Cardiac muscle cell (in vitro differentiated cells and primary cell): ENCODE measurements at regions not wholly inside any gene's neighbourhood (a gene's known extent, or its start where the extent isn't known, plus 50 kb on each side); places are given as distances from the start of the nearest gene placed in this dataset.
A peak's percentile ranks its signal among the peaks of the same experiment; 100 is the strongest.
"Not testable (repeated sequence)": the region's sequence is repeated elsewhere in the genome, so short reads cannot be mapped to it uniquely, and the experiment has no call there.

Source experiments
- DNase-seq, 2 donors: peaks; one replicate each; pipeline versions ENCODE4 v3.0.0 to v3.0.0-alpha.2; 2010 to 2017; ENCODE audit warnings: low read depth in 1 of 2, low spot score in 1 of 2
- H3K27ac ChIP-seq: fragments of 200-600 bp; sonication (generic); 2 replicates; pipeline ENCODE4 v1.5.1; 2016
- H3K27me3 ChIP-seq: fragments of 200-600 bp; sonication (generic); 2 replicates; pipeline ENCODE4 v1.6.0; 2016; ENCODE audit warnings: control low read depth
- H3K36me3 ChIP-seq: fragments of 200-600 bp; sonication (generic); 2 replicates; pipeline ENCODE4 v1.5.1; 2016; ENCODE audit warnings: control low read depth
- H3K4me1 ChIP-seq: fragments of 200-600 bp; sonication (generic); 2 replicates; pipeline ENCODE4 v1.8.1; 2017; ENCODE audit warnings: low read depth, mild to moderate bottlenecking, mixed run types
- H3K4me3 ChIP-seq: fragments of 200-600 bp; sonication (generic); 2 replicates; pipeline ENCODE4 v1.5.1; 2016; ENCODE audit warnings: mild to moderate bottlenecking
- H3K9me3 ChIP-seq: fragments of 200-600 bp; sonication (generic); 2 replicates; pipeline ENCODE4 v1.5.1; 2017; ENCODE audit warnings: low read depth, mild to moderate bottlenecking, control low read depth
- TF ChIP-seq, protein P1 (sequence below): IDR thresholded peaks from 2 replicates; pipeline ENCODE4 v1.5.1; 2012; ENCODE audit warnings: low read depth, mild to moderate bottlenecking, low read length

- H3K27ac ChIP-seq = no peak overlapping the region
- no peak overlapping the region for H3K4me3 ChIP-seq
- TF ChIP-seq, protein P1, sequence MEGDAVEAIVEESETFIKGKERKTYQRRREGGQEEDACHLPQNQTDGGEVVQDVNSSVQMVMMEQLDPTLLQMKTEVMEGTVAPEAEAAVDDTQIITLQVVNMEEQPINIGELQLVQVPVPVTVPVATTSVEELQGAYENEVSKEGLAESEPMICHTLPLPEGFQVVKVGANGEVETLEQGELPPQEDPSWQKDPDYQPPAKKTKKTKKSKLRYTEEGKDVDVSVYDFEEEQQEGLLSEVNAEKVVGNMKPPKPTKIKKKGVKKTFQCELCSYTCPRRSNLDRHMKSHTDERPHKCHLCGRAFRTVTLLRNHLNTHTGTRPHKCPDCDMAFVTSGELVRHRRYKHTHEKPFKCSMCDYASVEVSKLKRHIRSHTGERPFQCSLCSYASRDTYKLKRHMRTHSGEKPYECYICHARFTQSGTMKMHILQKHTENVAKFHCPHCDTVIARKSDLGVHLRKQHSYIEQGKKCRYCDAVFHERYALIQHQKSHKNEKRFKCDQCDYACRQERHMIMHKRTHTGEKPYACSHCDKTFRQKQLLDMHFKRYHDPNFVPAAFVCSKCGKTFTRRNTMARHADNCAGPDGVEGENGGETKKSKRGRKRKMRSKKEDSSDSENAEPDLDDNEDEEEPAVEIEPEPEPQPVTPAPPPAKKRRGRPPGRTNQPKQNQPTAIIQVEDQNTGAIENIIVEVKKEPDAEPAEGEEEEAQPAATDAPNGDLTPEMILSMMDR = no peak
- H3K4me1 ChIP-seq = no peaks in the 10 kb centered on the region
- H3K36me3 ChIP-seq = no peaks in the 10 kb centered on the region
- no peak for DNase-seq
- no peaks in the 10 kb centered on the region for H3K27me3 ChIP-seq
- H3K9me3 ChIP-seq = no peaks in the 10 kb centered on the region
Measured at GRCh38 chr7:17437586-17437985, 139.1 kb downstream of the AHR start.

- H3K27ac ChIP-seq, DNase-seq: not testable (repeated sequence)
Measured at GRCh38 chr7:17440025-17440784, 141.8 kb downstream of the AHR start.

GRCh38 chr7:17440831-17441230 lies 142.4 kb downstream of the AHR start:
- TF ChIP-seq, protein P1 = no peak
- H3K4me1 ChIP-seq = no peaks in the 10 kb centered on the region
- H3K27me3 ChIP-seq = no peaks in the 10 kb centered on the region
- no peaks in the 10 kb centered on the region for H3K9me3 ChIP-seq
- H3K36me3 ChIP-seq = no peaks in the 10 kb centered on the region
- no peak for DNase-seq
- no peak overlapping the region for H3K27ac ChIP-seq
- H3K4me3 ChIP-seq = no peak overlapping the region

More at GRCh38 chr7:17440025-17440784, 141.8 kb downstream of the AHR start:
- H3K9me3 ChIP-seq, H3K4me1 ChIP-seq, H3K36me3 ChIP-seq, H3K4me3 ChIP-seq, H3K27me3 ChIP-seq: not testable (repeated sequence)

GRCh38 chr7:17441557-17441956 lies 143.1 kb downstream of the AHR start:
- no peaks in the 10 kb centered on the region for H3K4me1 ChIP-seq
- TF ChIP-seq, protein P1 = no peak
- no peaks in the 10 kb centered on the region for H3K9me3 ChIP-seq
- H3K36me3 ChIP-seq = no peaks in the 10 kb centered on the region
- no peak overlapping the region for H3K27ac ChIP-seq
- peak in 1 of 2 donors; percentile 30 for DNase-seq
- no peak overlapping the region for H3K4me3 ChIP-seq
- H3K27me3 ChIP-seq = no peaks in the 10 kb centered on the region

DNA sequence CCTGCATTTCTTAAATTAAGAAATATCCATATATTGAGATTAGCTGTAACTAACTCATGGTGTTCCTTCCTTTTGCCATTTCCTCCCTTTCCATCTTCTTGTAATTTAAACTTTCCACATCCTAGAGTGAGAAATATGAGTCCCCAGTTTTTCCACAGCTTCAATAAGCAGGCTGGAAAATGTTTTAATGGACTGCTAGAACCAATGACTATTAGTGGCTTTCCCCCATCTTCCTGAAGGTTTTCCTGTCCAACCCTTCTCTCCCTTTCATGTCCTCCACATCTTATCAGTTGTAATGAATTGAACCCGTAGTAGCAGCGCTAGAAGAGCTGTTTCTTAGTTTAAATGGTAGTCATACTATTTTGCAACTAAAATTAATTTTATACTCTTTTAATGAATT lies 145.7 kb downstream of the AHR start:
- Histone ChIP-seq H3K27me3 (no peaks in the 10 kb centered on the region), H3K4me1 (no peaks in the 10 kb centered on the region), H3K27ac (no peak overlapping the region), H3K9me3 (no peaks in the 10 kb centered on the region), H3K36me3 (no peaks in the 10 kb centered on the region), H3K4me3 (no peak overlapping the region)
- no peak for DNase-seq
- TF ChIP-seq, protein P1 = no peak

- Histone ChIP-seq H3K4me1 (no peaks in the 10 kb centered on the region), H3K27ac (no peak overlapping the region), H3K27me3 (no peaks in the 10 kb centered on the region), H3K36me3 (no peaks in the 10 kb centered on the region), H3K4me3 (no peak overlapping the region), H3K9me3 (no peaks in the 10 kb centered on the region)
- TF ChIP-seq, protein P1 = no peak
- DNase-seq = peak in 1 of 2 donors; percentile 72
Measured at GRCh38 chr7:17444673-17445072, 146.2 kb downstream of the AHR start.
